AG04449 (cell line): ENCODE measurements at regions not wholly inside any gene's neighbourhood (a gene's known extent, or its start where the extent isn't known, plus 50 kb on each side); places are given as distances from the start of the nearest gene placed in this dataset.

ENCODE experiments used
- CTCF ChIA-PET: fragments of 350-600 bp; formaldehyde crosslinking; extraction: SDS; loops from one replicate; lab custom pipeline; 2021; ENCODE audit warnings: antibody characterized with exemption; lab: Yijun Ruan, JAX
- POLR2A ChIA-PET: fragments of 400-600, 350-600 bp; formaldehyde crosslinking; extraction: SDS; loops from one replicate; lab custom pipeline; 2020; ENCODE audit warnings: antibody characterized with exemption, inconsistent platforms; lab: Yijun Ruan, JAX
- DNase-seq: peaks from one replicate; pipeline ENCODE4 v3.0.0-alpha.2; 2010; ENCODE audit warnings: low read depth, low spot score
- H3K4me3 ChIP-seq: 2 replicates; pipeline ENCODE4 v1.5.1; 2011; ENCODE audit warnings: low read depth, mild to moderate bottlenecking, control low read depth, low read length
- CTCF ChIP-seq: IDR thresholded peaks from one replicate; pipeline ENCODE4 v1.5.1; 2011; ENCODE audit warnings: mild to moderate bottlenecking, moderate library complexity, low read length, control low read depth, inconsistent platforms; ENCODE audit not compliant: insufficient read depth; ENCODE audit errors: missing control alignments

GRCh38 chr6:139653111-139653510 is 278.7 kb upstream of the CITED2 start:
- no peak overlapping the region for H3K4me3 ChIP-seq
- CTCF ChIA-PET, result interaction anchor here (1.4 kb wide), 1 partner anchor 13 kb away, joined by 3 read pairs; no protein-coding TSS in a partner anchor
- POLR2A ChIA-PET, result no interaction called here
- TF ChIP-seq CTCF, result no peak
- no peak for DNase-seq

GRCh38 chr6:139650941-139651340 is 276.5 kb upstream of the CITED2 start:
- no peak for TF ChIP-seq CTCF

GRCh38 chr6:139649732-139650131 is 275.3 kb upstream of the CITED2 start:
- POLR2A ChIA-PET, result no interaction called here
- DNase-seq, result no peak
- no peak for TF ChIP-seq CTCF
- CTCF ChIA-PET, result no interaction called here
- H3K4me3 ChIP-seq, result no peak overlapping the region

More at GRCh38 chr6:139650941-139651340, 276.5 kb upstream of the CITED2 start:
- POLR2A ChIA-PET, result no interaction called here
- no peak overlapping the region for H3K4me3 ChIP-seq
- CTCF ChIA-PET, result no interaction called here
- DNase-seq, result no peak

GRCh38 chr6:139649128-139649527 is 274.7 kb upstream of the CITED2 start:
- ChIA-PET CTCF (no interaction called here), POLR2A (no interaction called here)
- TF ChIP-seq CTCF, result no peak
- H3K4me3 ChIP-seq, result no peak overlapping the region
- no peak for DNase-seq

GRCh38 chr6:139648430-139649000 is 274.1 kb upstream of the CITED2 start:
- POLR2A ChIA-PET, result no interaction called here
- CTCF ChIA-PET, result no interaction called here
- no peak overlapping the region for H3K4me3 ChIP-seq
- no peak for TF ChIP-seq CTCF
- no peak for DNase-seq

- POLR2A ChIA-PET, result no interaction called here
- CTCF ChIA-PET, result no interaction called here
- no peak overlapping the region for H3K4me3 ChIP-seq
- DNase-seq, result no peak
- no peak for TF ChIP-seq CTCF
Observed at GRCh38 chr6:139647841-139648240, 273.4 kb upstream of the CITED2 start.
